ENCODE measurements at regions not wholly inside any gene's neighbourhood (a gene's known extent, or its start where the extent isn't known, plus 50 kb on each side); places are given as distances from the start of the nearest gene placed in this dataset.

GRCh38 chr19:34109596-34109995 lies 62.7 kb upstream of the LSM14A start:
- TF ChIP-seq REST (IDR thresholded peaks at IDR 0.05; ENCODE audit: low read depth) = no peak

GRCh38 chr19:34118879-34119748 lies 53.2 kb upstream of the LSM14A start:
- TF ChIP-seq YY1 (IDR thresholded peaks at IDR 0.05; ENCODE audit: low read depth) (no peak), NFIC (IDR thresholded peaks at IDR 0.05) (no peak), EP300 (IDR thresholded peaks at IDR 0.05; ENCODE audit: borderline replicate concordance) (no peak), ZBTB7A (IDR thresholded peaks at IDR 0.05; ENCODE audit: low read depth) (no peak), CEBPB (IDR thresholded peaks at IDR 0.05) (no peak), RAD21 (IDR thresholded peaks at IDR 0.05; ENCODE audit: low read depth) (no peak), CREB1 (IDR thresholded peaks at IDR 0.05; ENCODE audit: low read depth) (no peak)

- no peak for TF ChIP-seq MAX (IDR thresholded peaks at IDR 0.05)
- TF ChIP-seq CREB1 (IDR thresholded peaks at IDR 0.05; ENCODE audit: low read depth) = no peak
- no peak for TF ChIP-seq FOXM1 (IDR thresholded peaks at IDR 0.05; ENCODE audit: borderline replicate concordance, low read depth)
- no peak for TF ChIP-seq EP300 (IDR thresholded peaks at IDR 0.05; ENCODE audit: borderline replicate concordance)
- TF ChIP-seq CEBPB (IDR thresholded peaks at IDR 0.05) = no peak
- TF ChIP-seq REST (IDR thresholded peaks at IDR 0.05; ENCODE audit: low read depth) = no peak
- TF ChIP-seq TAF1 (IDR thresholded peaks at IDR 0.05; ENCODE audit: low read depth) = no peak
- no peak for TF ChIP-seq TCF12 (IDR thresholded peaks at IDR 0.05; ENCODE audit: low read depth)
- no peak for TF ChIP-seq YY1 (IDR thresholded peaks at IDR 0.05; ENCODE audit: low read depth)
- TF ChIP-seq ZBTB7A (IDR thresholded peaks at IDR 0.05; ENCODE audit: low read depth) = no peak
- TF ChIP-seq USF1 (IDR thresholded peaks at IDR 0.05) = no peak
- no peak for TF ChIP-seq TEAD4 (IDR thresholded peaks at IDR 0.05)
- TF ChIP-seq EGR1 (IDR thresholded peaks at IDR 0.05) = no peak
- TF ChIP-seq NFIC (IDR thresholded peaks at IDR 0.05) = no peak
- TF ChIP-seq RAD21 (IDR thresholded peaks at IDR 0.05; ENCODE audit: low read depth) = no peak
Observed at GRCh38 chr19:34120141-34120540, 52.2 kb upstream of the LSM14A start.

GRCh38 chr19:34120846-34121639 lies 51.3 kb upstream of the LSM14A start:
- TF ChIP-seq RAD21 (IDR thresholded peaks at IDR 0.05; ENCODE audit: low read depth) = peak; percentile 45
- TF ChIP-seq YY1 (IDR thresholded peaks at IDR 0.05; ENCODE audit: low read depth) = no peak

Data from Ishikawa (cell line).